Activated CD4-positive, alpha-beta memory T cell treated with anti-CD3 and anti-CD28 coated beads for 36 hours (primary cell): ENCODE measurements at regions not wholly inside any gene's neighbourhood (a gene's known extent, or its start where the extent isn't known, plus 50 kb on each side); places are given as distances from the start of the nearest gene placed in this dataset.
"Not testable (repeated sequence)": the region's sequence is repeated elsewhere in the genome, so short reads cannot be mapped to it uniquely, and the experiment has no call there.

Source experiments
- CTCF ChIA-PET: fragments of 350-600 bp; sonication (Branson Sonifier 250); formaldehyde crosslinking; loops from one replicate; lab custom pipeline; 2021; ENCODE audit warnings: antibody characterized with exemption, inconsistent platforms; lab: Charles Lee
- POLR2A ChIA-PET: fragments of 350-600 bp; sonication (Branson Sonifier 250); formaldehyde crosslinking; loops from one replicate; lab custom pipeline; 2021; ENCODE audit warnings: antibody characterized with exemption; lab: Charles Lee
- DNase-seq: peaks from one replicate; pipeline ENCODE4 v3.0.0-alpha.2; 2020
- H3K27ac Mint-ChIP-seq: one replicate; pipeline ENCODE4 v1.8.0; 2021; ENCODE audit warnings: mixed read lengths
- H3K27me3 Mint-ChIP-seq: one replicate; pipeline ENCODE4 v1.8.0; 2021; ENCODE audit warnings: mixed read lengths
- H3K36me3 Mint-ChIP-seq: one replicate; pipeline ENCODE4 v1.8.0; 2021; ENCODE audit warnings: mixed read lengths
- H3K4me1 Mint-ChIP-seq: one replicate; pipeline ENCODE4 v1.8.0; 2021; ENCODE audit warnings: low read depth, mixed read lengths
- H3K4me3 Mint-ChIP-seq: one replicate; pipeline ENCODE4 v1.8.0; 2021; ENCODE audit warnings: mild to moderate bottlenecking, mixed read lengths
- H3K9me3 Mint-ChIP-seq: one replicate; pipeline ENCODE4 v1.8.0; 2021; ENCODE audit warnings: mixed read lengths
- intact Hi-C: fragments of 100-400 bp; cut with micrococcal nuclease; formaldehyde crosslinking; loops from one replicate; pipeline ENCODE4 v1.15.1; 2023

DNA sequence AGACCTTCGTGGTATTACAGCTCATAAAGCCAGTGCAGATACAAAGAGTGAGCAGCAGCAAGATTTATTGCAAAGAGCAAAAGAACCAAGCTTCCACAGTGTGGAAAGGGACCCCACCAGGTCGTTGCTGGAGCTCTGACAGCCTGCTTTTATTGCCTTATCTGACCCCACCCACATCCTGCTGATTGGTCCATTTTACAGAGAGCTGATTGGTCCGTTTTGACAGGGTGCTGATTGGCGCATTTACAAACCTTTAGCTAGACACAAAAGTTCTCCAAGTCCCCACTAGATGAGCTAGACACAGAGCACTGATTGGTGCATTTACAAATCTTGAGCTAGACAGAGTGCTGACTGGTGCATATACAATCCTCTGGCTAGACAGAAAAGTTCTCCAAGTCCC is 74.9 kb upstream of the ATP5MC3 start:
- H3K4me3 Mint-ChIP-seq, DNase-seq, H3K27ac Mint-ChIP-seq, POLR2A ChIA-PET, H3K4me1 Mint-ChIP-seq, H3K9me3 Mint-ChIP-seq, H3K36me3 Mint-ChIP-seq: not testable (repeated sequence)
- CTCF ChIA-PET = interaction anchor here (0.7 kb wide), 1 partner anchor 26 kb away, joined by 3 read pairs; no protein-coding TSS in a partner anchor
- H3K27me3 Mint-ChIP-seq = peaks cover 23% of the 10 kb centered on the region
- intact Hi-C loops = loop anchor here (5.0 kb wide), 1 partner anchor 34 kb away; no protein-coding TSS in a partner anchor

DNA sequence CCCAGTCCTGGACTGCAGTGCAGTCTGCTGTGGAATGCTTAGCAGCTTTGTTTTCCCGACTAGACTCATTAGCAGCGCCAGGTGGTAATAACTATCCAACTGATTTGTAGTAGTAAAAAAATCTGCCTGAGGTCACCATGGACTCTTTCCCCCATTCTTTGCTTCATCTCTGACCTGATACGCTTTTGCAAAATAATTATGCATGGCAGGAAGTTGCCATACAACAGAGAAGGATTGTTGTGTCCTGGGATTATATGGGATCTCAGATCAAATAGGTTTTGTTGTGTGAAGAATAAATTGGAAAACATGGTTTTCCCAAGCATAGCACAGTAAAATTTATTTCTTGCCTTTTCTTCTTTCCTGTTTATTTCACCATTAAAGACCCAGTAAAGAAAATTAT is 72.4 kb upstream of the ATP5MC3 start:
- Mint-ChIP-seq H3K36me3 (no peaks in the 10 kb centered on the region), H3K4me1 (no peaks in the 10 kb centered on the region), H3K27me3 (peaks cover 25% of the 10 kb centered on the region), H3K27ac (no peak overlapping the region), H3K9me3 (peaks cover 3% of the 10 kb centered on the region), H3K4me3 (no peak overlapping the region)
- intact Hi-C loops = loop anchor here (5.0 kb wide), 1 partner anchor 843 kb away; the partner anchor contains the start of gene HOXD12
- ChIA-PET POLR2A (no interaction called here), CTCF (interaction anchor here (1.0 to 5.4 kb wide), 3 partner anchors 8 to 844 kb away, joined by 3 to 48 read pairs (median 3); no protein-coding TSS in a partner anchor)
- DNase-seq = no peak

DNA sequence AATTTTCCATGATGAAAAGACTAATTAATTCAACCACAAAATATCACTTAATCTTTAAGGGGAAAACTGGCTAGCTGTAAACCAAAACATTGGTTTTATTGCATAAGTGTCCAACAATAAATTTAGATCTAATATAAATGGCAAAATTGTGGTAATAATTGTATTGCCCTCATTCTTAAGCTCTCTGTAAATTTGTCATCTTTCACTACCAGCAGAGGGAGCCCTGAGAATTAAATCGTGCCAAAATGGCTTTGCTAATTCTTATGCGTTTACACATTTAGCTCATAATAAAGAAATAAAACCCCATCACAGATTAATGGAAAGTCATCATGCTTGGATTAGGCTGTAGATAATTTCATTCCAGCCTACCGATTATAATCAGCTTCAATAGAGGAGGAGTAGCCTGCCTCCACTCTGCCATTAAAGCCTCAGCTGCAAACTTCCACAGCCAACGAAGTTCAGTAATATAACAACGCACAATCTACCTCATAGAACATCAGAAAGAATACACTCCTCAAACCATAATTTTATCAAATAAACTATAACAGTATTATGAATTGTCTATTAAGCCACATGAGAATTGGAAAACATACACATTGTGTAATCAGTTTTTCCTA is 70.0 kb upstream of the ATP5MC3 start:
- intact Hi-C loops = loop anchor here (1.0 to 5.0 kb wide), 2 partner anchors 31 to 846 kb away; partner anchors contain the start of gene HOXD12
- H3K9me3 Mint-ChIP-seq = peaks cover 2% of the 10 kb centered on the region
- H3K27me3 Mint-ChIP-seq = peaks cover 18% of the 10 kb centered on the region

DNA sequence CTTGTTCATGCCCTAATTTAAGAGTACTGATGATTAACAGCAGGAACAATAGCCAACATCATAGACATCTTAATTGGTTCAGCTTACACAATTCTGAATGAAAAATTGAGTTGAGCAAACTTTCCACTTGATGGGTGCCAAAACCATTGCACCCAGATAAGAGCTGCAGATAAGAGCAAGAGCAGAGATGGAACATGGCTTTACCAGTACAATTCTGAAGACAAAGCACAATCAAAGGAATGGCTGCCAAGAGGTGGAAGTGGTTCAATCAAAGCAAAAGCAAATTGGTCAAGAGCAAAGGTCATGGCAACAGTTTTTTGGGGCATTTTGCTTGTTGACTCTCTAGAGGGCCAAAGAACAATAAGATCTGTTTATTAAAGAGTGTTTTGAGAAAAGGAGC is 65.6 kb upstream of the ATP5MC3 start:
- peaks cover 3% of the 10 kb centered on the region for H3K4me1 Mint-ChIP-seq
- no peak overlapping the region for H3K27ac Mint-ChIP-seq
- H3K36me3 Mint-ChIP-seq = no peaks in the 10 kb centered on the region
- H3K27me3 Mint-ChIP-seq = peaks cover 2% of the 10 kb centered on the region
- H3K4me3 Mint-ChIP-seq = no peak overlapping the region
- ChIA-PET CTCF (no interaction called here), POLR2A (interaction anchor here (0.6 kb wide), 1 partner anchor 1132 kb away, joined by 3 read pairs; no protein-coding TSS in a partner anchor)
- no peak for DNase-seq
- H3K9me3 Mint-ChIP-seq = no peaks in the 10 kb centered on the region
- intact Hi-C loops = no loop called here

More for the DNA sequence above, 70.0 kb upstream of the ATP5MC3 start:
- Mint-ChIP-seq H3K27ac (no peak overlapping the region), H3K4me1 (peaks cover 3% of the 10 kb centered on the region), H3K4me3 (no peak overlapping the region), H3K36me3 (no peaks in the 10 kb centered on the region)
- no peak for DNase-seq
- ChIA-PET POLR2A (no interaction called here), CTCF (interaction anchor here (0.5 to 5.4 kb wide), 44 partner anchors 10 to 1810 kb away, joined by 3 to 53 read pairs (median 4); no protein-coding TSS in a partner anchor)

DNA sequence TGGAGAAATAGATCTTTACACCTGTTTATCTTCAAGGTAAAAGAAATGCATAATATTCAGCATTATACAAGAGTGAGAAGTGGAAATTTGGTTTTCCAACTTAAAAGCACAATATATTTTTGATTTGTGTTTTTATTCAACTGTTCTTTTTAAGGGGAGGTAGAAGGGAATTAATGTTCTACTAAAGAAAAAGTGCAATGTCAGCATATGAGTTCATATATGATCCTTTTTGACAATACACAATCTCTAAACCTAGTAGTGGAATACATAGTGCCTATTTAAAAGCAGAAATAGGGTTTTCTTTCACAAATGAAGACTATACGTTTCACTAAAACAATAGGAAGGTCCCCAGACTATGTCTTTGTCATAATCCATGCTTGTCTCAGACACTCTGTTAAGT is 63.2 kb upstream of the ATP5MC3 start:
- Mint-ChIP-seq H3K27me3 (peaks cover 20% of the 10 kb centered on the region), H3K4me1 (peaks cover 3% of the 10 kb centered on the region), H3K9me3 (peaks cover 6% of the 10 kb centered on the region), H3K4me3 (no peak overlapping the region), H3K27ac (no peak overlapping the region), H3K36me3 (no peaks in the 10 kb centered on the region)
- intact Hi-C loops = no loop called here
- DNase-seq = no peak
- ChIA-PET CTCF (interaction anchor here (0.6 kb wide), 1 partner anchor 34 kb away, joined by 3 read pairs; no protein-coding TSS in a partner anchor), POLR2A (no interaction called here)

DNA sequence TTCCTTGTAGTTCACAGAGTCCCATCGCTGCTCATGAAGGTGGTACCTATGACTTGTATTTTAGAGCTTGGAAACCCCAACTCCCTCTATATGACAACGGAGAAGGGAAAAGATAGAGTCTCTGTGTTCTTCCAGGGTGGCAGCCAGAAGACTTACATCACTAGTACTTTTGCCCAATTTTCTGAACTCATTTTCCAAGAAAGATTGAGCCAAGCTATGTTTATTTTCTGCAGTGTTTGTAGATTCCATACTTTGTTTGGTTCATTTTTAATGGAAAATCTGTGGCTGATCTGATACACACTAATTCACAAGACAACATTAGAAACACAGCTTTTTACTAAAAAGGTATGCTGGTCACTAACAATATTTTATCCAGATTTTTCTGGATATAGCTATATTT is 60.2 kb upstream of the ATP5MC3 start:
- Mint-ChIP-seq H3K4me3 (no peak overlapping the region), H3K27ac (no peak overlapping the region), H3K9me3 (peaks cover 23% of the 10 kb centered on the region), H3K27me3 (peaks cover 23% of the 10 kb centered on the region), H3K4me1 (peaks cover 2% of the 10 kb centered on the region), H3K36me3 (no peaks in the 10 kb centered on the region)
- DNase-seq = no peak
- intact Hi-C loops = no loop called here
- ChIA-PET CTCF (interaction anchor here (1.4 to 2.5 kb wide), 2 partner anchors 10 to 38 kb away, joined by 5 to 20 read pairs; no protein-coding TSS in a partner anchor), POLR2A (no interaction called here)

DNA sequence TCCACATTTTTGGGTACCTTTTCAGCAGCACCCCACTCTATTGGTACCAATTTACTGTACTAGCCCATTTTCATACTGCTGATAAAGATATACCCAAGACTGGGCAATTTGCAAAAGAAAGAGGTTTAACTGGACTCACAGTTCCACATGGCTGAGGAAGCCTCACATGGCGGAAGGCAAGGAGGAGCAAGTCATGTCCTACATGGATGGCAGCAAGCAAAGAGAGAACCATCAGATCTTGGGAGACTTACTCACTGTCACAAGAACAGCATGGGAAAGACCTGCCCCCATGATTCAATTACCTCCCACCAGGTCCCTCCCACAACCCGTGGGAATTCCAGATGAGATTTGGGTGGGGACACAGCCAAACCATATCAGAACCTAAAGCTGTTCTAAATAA is 58.5 kb upstream of the ATP5MC3 start:
- H3K4me3 Mint-ChIP-seq, H3K36me3 Mint-ChIP-seq, DNase-seq, POLR2A ChIA-PET, intact Hi-C loops, H3K27ac Mint-ChIP-seq, H3K4me1 Mint-ChIP-seq: not testable (repeated sequence)
- H3K27me3 Mint-ChIP-seq = peaks cover 23% of the 10 kb centered on the region
- CTCF ChIA-PET = interaction anchor here (0.7 kb wide), 1 partner anchor 11 kb away, joined by 3 read pairs; no protein-coding TSS in a partner anchor
- H3K9me3 Mint-ChIP-seq = peaks cover 23% of the 10 kb centered on the region

- Mint-ChIP-seq H3K27me3 (peaks cover 20% of the 10 kb centered on the region), H3K9me3 (peaks cover 23% of the 10 kb centered on the region), H3K4me1 (peaks cover 2% of the 10 kb centered on the region), H3K4me3 (no peak overlapping the region), H3K27ac (no peak overlapping the region), H3K36me3 (no peaks in the 10 kb centered on the region)
- no peak for DNase-seq
- POLR2A ChIA-PET = no interaction called here
- CTCF ChIA-PET = no interaction called here
- intact Hi-C loops = no loop called here
Measured at GRCh38 chr2:175236930-175237329, 55.4 kb upstream of the ATP5MC3 start.

GRCh38 chr2:175234650-175235049 is 53.1 kb upstream of the ATP5MC3 start:
- Mint-ChIP-seq H3K36me3 (no peaks in the 10 kb centered on the region), H3K4me3 (no peak overlapping the region), H3K27me3 (peaks cover 6% of the 10 kb centered on the region), H3K27ac (no peak overlapping the region), H3K4me1 (peaks cover 2% of the 10 kb centered on the region), H3K9me3 (peaks cover 17% of the 10 kb centered on the region)
- intact Hi-C loops = no loop called here
- CTCF ChIA-PET = interaction anchor here (1.2 kb wide), 1 partner anchor 16 kb away, joined by 6 read pairs; no protein-coding TSS in a partner anchor
- POLR2A ChIA-PET = no interaction called here
- no peak for DNase-seq

- POLR2A ChIA-PET = no interaction called here
- CTCF ChIA-PET = interaction anchor here (1.2 kb wide), 1 partner anchor 17 kb away, joined by 6 read pairs; no protein-coding TSS in a partner anchor
Measured at GRCh38 chr2:175234153-175234552, 52.6 kb upstream of the ATP5MC3 start.

DNA sequence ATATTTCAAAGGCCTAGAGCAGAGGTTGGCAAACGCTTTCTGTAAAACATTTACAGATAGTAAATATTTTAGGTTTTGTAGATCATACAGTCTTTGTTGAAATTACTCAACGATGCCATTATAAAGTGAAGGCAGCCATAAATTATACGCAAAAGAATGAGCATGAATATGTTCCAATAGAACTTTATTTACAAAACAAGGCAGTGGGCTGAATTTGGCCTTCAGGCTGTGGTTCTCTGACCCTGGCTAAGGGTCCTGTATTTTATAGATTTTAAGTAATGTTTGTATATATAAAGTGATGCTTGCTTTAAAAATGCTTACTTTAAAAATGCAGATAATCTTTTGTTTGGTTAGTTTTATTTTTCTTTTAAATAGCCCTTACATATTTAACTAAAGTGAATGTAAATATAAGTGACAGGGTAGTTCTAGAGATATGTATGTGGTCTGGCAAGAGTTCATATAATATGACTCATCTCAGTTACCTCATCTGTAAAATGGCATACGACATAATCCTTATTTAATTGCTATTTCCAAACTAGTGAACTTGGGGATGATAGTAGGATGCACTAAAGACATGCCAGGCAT is 51.7 kb upstream of the ATP5MC3 start:
- peaks cover 2% of the 10 kb centered on the region for H3K4me1 Mint-ChIP-seq
- intact Hi-C loops = no loop called here
- ChIA-PET CTCF (no interaction called here), POLR2A (no interaction called here)
- peaks cover 6% of the 10 kb centered on the region for H3K9me3 Mint-ChIP-seq
- H3K27me3 Mint-ChIP-seq = peaks cover 6% of the 10 kb centered on the region
- no peak overlapping the region for H3K4me3 Mint-ChIP-seq
- H3K36me3 Mint-ChIP-seq = no peaks in the 10 kb centered on the region
- DNase-seq = no peak
- H3K27ac Mint-ChIP-seq = no peak overlapping the region

More at GRCh38 chr2:175234153-175234552, 52.6 kb upstream of the ATP5MC3 start:
- Mint-ChIP-seq H3K4me3 (no peak overlapping the region), H3K4me1 (peaks cover 2% of the 10 kb centered on the region), H3K36me3 (no peaks in the 10 kb centered on the region), H3K9me3 (peaks cover 13% of the 10 kb centered on the region), H3K27ac (no peak overlapping the region), H3K27me3 (peaks cover 6% of the 10 kb centered on the region)
- DNase-seq = no peak
- intact Hi-C loops = no loop called here
